ENCODE measurements at regions not wholly inside any gene's neighbourhood (a gene's known extent, or its start where the extent isn't known, plus 50 kb on each side); places are given as distances from the start of the nearest gene placed in this dataset.
"Not testable (repeated sequence)": the region's sequence is repeated elsewhere in the genome, so short reads cannot be mapped to it uniquely, and the experiment has no call there.

DNA sequence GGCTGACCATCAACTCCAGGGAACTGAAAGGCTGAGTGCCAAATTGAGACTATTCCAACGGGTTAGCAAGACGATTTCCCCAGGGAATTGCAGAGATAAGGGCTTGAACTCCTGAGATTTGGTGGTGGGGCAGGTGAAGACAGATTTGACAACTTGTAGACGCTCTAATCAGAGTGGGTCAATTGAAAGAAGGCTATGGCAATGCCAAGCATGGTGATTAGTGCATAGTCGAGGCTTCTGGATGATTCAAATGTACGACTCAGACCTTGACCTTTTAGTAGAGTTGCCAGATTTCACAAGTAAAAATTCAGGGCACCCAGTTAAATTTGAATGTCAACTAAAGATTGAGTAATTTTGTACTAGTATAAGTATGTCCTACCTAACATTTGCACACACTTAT, 302.1 kb upstream of the SPAG17 start:
- H3K9me3 ChIP-seq (ENCODE audit: insufficient read depth, low read depth, low read length), result no peaks in the 10 kb centered on the region
- no peak overlapping the region for H3K4me3 ChIP-seq (ENCODE audit: low read length)
- no peak overlapping the region for H3K9ac ChIP-seq (ENCODE audit: low read depth, low read length)
- H3K27ac ChIP-seq (ENCODE audit: low read length), result no peak overlapping the region
- no peaks in the 10 kb centered on the region for H3K27me3 ChIP-seq (ENCODE audit: insufficient read depth, low read length)
- peaks cover 30% of the 10 kb centered on the region for H3K4me1 ChIP-seq (ENCODE audit: insufficient read depth, low read length)
- H3K36me3 ChIP-seq (ENCODE audit: insufficient read depth, low read depth, low read length), result no peaks in the 10 kb centered on the region

DNA sequence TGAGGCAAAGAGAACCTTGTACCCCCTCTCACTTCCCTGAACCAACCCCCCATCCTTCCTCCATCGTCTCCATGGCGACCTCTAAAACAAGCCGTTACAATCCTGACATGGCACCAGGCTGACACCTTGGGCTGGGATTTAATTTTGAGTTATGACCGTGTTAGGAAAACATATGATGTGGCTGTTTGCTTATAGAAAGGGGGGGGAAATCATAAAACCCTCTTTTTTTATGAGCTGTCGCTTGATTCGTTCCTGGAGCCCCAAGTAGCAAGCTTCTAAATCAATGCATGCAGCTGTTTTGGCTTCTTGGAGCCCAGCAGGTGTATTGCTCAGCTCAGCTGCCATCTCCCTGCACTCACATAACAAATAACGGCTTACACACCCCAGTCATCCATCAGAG, 301.2 kb upstream of the SPAG17 start:
- Histone ChIP-seq H3K36me3 (ENCODE audit: insufficient read depth, low read depth, low read length) (no peaks in the 10 kb centered on the region), H3K27ac (ENCODE audit: low read length) (no peak overlapping the region), H3K4me1 (ENCODE audit: insufficient read depth, low read length) (peaks cover 30% of the 10 kb centered on the region), H3K9ac (ENCODE audit: low read depth, low read length) (no peak overlapping the region), H3K9me3 (ENCODE audit: insufficient read depth, low read depth, low read length) (no peaks in the 10 kb centered on the region), H3K27me3 (ENCODE audit: insufficient read depth, low read length) (no peaks in the 10 kb centered on the region), H3K4me3 (ENCODE audit: low read length) (no peak overlapping the region)

- H3K27ac ChIP-seq (ENCODE audit: low read length), result no peak overlapping the region
- peaks cover 30% of the 10 kb centered on the region for H3K4me1 ChIP-seq (ENCODE audit: insufficient read depth, low read length)
- H3K9me3 ChIP-seq (ENCODE audit: insufficient read depth, low read depth, low read length), result no peaks in the 10 kb centered on the region
- no peaks in the 10 kb centered on the region for H3K36me3 ChIP-seq (ENCODE audit: insufficient read depth, low read depth, low read length)
- no peak overlapping the region for H3K4me3 ChIP-seq (ENCODE audit: low read length)
- H3K27me3 ChIP-seq (ENCODE audit: insufficient read depth, low read length), result no peaks in the 10 kb centered on the region
- H3K9ac ChIP-seq (ENCODE audit: low read depth, low read length), result no peak overlapping the region
Observed at GRCh38 chr1:118485757-118486156, 300.7 kb upstream of the SPAG17 start.

- no peak overlapping the region for H3K9ac ChIP-seq (ENCODE audit: low read depth, low read length)
- H3K9me3 ChIP-seq (ENCODE audit: insufficient read depth, low read depth, low read length), result no peaks in the 10 kb centered on the region
- H3K27me3 ChIP-seq (ENCODE audit: insufficient read depth, low read length), result no peaks in the 10 kb centered on the region
- H3K4me1 ChIP-seq (ENCODE audit: insufficient read depth, low read length), result peaks cover 30% of the 10 kb centered on the region
- no peak overlapping the region for H3K27ac ChIP-seq (ENCODE audit: low read length)
- no peaks in the 10 kb centered on the region for H3K36me3 ChIP-seq (ENCODE audit: insufficient read depth, low read depth, low read length)
- H3K4me3 ChIP-seq (ENCODE audit: low read length), result no peak overlapping the region
Observed at GRCh38 chr1:118484893-118485292, 299.9 kb upstream of the SPAG17 start.

GRCh38 chr1:118483245-118484006, 298.4 kb upstream of the SPAG17 start:
- Histone ChIP-seq H3K4me3 (ENCODE audit: low read length) (peak overlapping the region; percentile 36), H3K4me1 (ENCODE audit: insufficient read depth, low read length) (peaks cover 30% of the 10 kb centered on the region), H3K9ac (ENCODE audit: low read depth, low read length) (no peak overlapping the region), H3K27ac (ENCODE audit: low read length) (no peak overlapping the region), H3K36me3 (ENCODE audit: insufficient read depth, low read depth, low read length) (no peaks in the 10 kb centered on the region), H3K27me3 (ENCODE audit: insufficient read depth, low read length) (no peaks in the 10 kb centered on the region), H3K9me3 (ENCODE audit: insufficient read depth, low read depth, low read length) (no peaks in the 10 kb centered on the region)

GRCh38 chr1:118481126-118481525, 296.1 kb upstream of the SPAG17 start:
- Histone ChIP-seq H3K4me1 (ENCODE audit: insufficient read depth, low read length) (peaks cover 19% of the 10 kb centered on the region), H3K9ac (ENCODE audit: low read depth, low read length) (no peak overlapping the region), H3K9me3 (ENCODE audit: insufficient read depth, low read depth, low read length) (no peaks in the 10 kb centered on the region), H3K27ac (ENCODE audit: low read length) (no peak overlapping the region), H3K27me3 (ENCODE audit: insufficient read depth, low read length) (no peaks in the 10 kb centered on the region), H3K4me3 (ENCODE audit: low read length) (no peak overlapping the region), H3K36me3 (ENCODE audit: insufficient read depth, low read depth, low read length) (no peaks in the 10 kb centered on the region)

- no peak overlapping the region for H3K9ac ChIP-seq (ENCODE audit: low read depth, low read length)
- peaks cover 13% of the 10 kb centered on the region; the same call in 1 of the 2 replicates for H3K4me1 ChIP-seq (ENCODE audit: insufficient read depth, low read length)
- no peaks in the 10 kb centered on the region for H3K9me3 ChIP-seq (ENCODE audit: insufficient read depth, low read depth, low read length)
- H3K4me3 ChIP-seq (ENCODE audit: low read length), result no peak overlapping the region
- no peaks in the 10 kb centered on the region for H3K36me3 ChIP-seq (ENCODE audit: insufficient read depth, low read depth, low read length)
- H3K27ac ChIP-seq (ENCODE audit: low read length), result no peak overlapping the region
- H3K27me3 ChIP-seq (ENCODE audit: insufficient read depth, low read length), result no peaks in the 10 kb centered on the region
Observed at GRCh38 chr1:118479351-118479750, 294.3 kb upstream of the SPAG17 start.

DNA sequence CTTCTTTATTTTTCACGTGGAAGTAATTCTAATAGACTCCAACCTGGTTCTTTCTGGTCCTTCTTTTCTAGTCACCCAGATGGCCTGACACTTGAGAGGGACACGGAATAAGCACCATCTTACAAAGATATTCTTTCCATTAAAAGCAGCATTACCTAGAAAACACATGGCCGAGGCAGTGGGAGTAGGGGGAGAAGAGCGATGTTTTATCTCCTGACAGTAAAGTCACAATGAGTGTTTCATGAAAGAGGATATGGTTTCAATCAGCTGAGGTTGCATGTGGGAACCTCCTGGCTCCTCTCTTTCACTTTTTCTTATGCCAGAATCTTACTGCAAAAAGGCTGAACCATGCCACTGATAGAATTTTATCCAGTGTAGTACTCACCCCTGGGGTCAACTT, 288.8 kb upstream of the SPAG17 start:
- Histone ChIP-seq H3K4me1 (ENCODE audit: insufficient read depth, low read length) (0 out of 2 replicates have a peak, but pooled peaks cover 3% of the 10 kb centered on the region), H3K4me3 (ENCODE audit: low read length) (no peak overlapping the region), H3K9me3 (ENCODE audit: insufficient read depth, low read depth, low read length) (no peaks in the 10 kb centered on the region), H3K36me3 (ENCODE audit: insufficient read depth, low read depth, low read length) (no peaks in the 10 kb centered on the region), H3K27me3 (ENCODE audit: insufficient read depth, low read length) (no peaks in the 10 kb centered on the region), H3K9ac (ENCODE audit: low read depth, low read length) (no peak overlapping the region), H3K27ac (ENCODE audit: low read length) (no peak overlapping the region)

GRCh38 chr1:118464460-118464859, 279.4 kb upstream of the SPAG17 start:
- peaks cover 12% of the 10 kb centered on the region for H3K9me3 ChIP-seq (ENCODE audit: insufficient read depth, low read depth, low read length)
- H3K4me1 ChIP-seq (ENCODE audit: insufficient read depth, low read length); H3K36me3 ChIP-seq (ENCODE audit: insufficient read depth, low read depth, low read length); H3K27me3 ChIP-seq (ENCODE audit: insufficient read depth, low read length); H3K27ac ChIP-seq (ENCODE audit: low read length); H3K9ac ChIP-seq (ENCODE audit: low read depth, low read length); H3K4me3 ChIP-seq (ENCODE audit: low read length): not testable (repeated sequence)

- Histone ChIP-seq H3K9me3 (ENCODE audit: insufficient read depth, low read depth, low read length) (peaks cover 22% of the 10 kb centered on the region), H3K4me3 (ENCODE audit: low read length) (no peak overlapping the region), H3K4me1 (ENCODE audit: insufficient read depth, low read length) (0 out of 2 replicates have a peak, but pooled peaks cover 5% of the 10 kb centered on the region), H3K27ac (ENCODE audit: low read length) (no peak overlapping the region), H3K27me3 (ENCODE audit: insufficient read depth, low read length) (no peaks in the 10 kb centered on the region), H3K36me3 (ENCODE audit: insufficient read depth, low read depth, low read length) (no peaks in the 10 kb centered on the region), H3K9ac (ENCODE audit: low read depth, low read length) (no peak overlapping the region)
Observed at GRCh38 chr1:118461154-118461553, 276.1 kb upstream of the SPAG17 start.

DNA sequence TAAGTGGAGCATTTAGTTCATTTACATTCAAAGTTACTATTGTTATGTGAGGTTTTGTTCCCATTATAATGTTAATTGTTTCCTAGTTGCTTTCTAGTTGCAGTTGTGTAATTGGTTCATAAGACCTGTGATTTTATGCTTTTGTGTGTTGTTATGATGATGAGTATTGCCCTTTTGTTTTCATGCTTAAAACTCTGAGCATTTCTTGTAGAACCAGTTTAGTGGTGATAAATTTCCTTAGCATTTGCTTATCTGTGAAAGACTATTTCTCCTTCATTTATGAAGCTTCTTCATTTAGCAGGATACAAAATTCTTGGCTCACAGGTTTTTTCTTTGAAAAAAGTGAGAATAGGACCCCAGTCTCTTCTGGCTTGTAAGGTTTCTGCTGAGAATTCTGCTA, 274.8 kb upstream of the SPAG17 start:
- no peaks in the 10 kb centered on the region for H3K27me3 ChIP-seq (ENCODE audit: insufficient read depth, low read length)
- no peak overlapping the region for H3K4me3 ChIP-seq (ENCODE audit: low read length)
- no peak overlapping the region for H3K9ac ChIP-seq (ENCODE audit: low read depth, low read length)
- H3K4me1 ChIP-seq (ENCODE audit: insufficient read depth, low read length), result 0 out of 2 replicates have a peak, but pooled peaks cover 5% of the 10 kb centered on the region
- no peaks in the 10 kb centered on the region for H3K36me3 ChIP-seq (ENCODE audit: insufficient read depth, low read depth, low read length)
- H3K27ac ChIP-seq (ENCODE audit: low read length), result no peak overlapping the region
- peaks cover 23% of the 10 kb centered on the region for H3K9me3 ChIP-seq (ENCODE audit: insufficient read depth, low read depth, low read length)

GRCh38 chr1:118453856-118454255, 268.8 kb upstream of the SPAG17 start:
- not testable (repeated sequence) for H3K36me3 ChIP-seq (ENCODE audit: insufficient read depth, low read depth, low read length); H3K27me3 ChIP-seq (ENCODE audit: insufficient read depth, low read length); H3K27ac ChIP-seq (ENCODE audit: low read length); H3K4me3 ChIP-seq (ENCODE audit: low read length); H3K4me1 ChIP-seq (ENCODE audit: insufficient read depth, low read length); H3K9ac ChIP-seq (ENCODE audit: low read depth, low read length)
- peaks cover 11% of the 10 kb centered on the region for H3K9me3 ChIP-seq (ENCODE audit: insufficient read depth, low read depth, low read length)
